Stomach (tissue), 4 donors: ENCODE measurements at regions not wholly inside any gene's neighbourhood (a gene's known extent, or its start where the extent isn't known, plus 50 kb on each side); places are given as distances from the start of the nearest gene placed in this dataset.

ENCODE experiments used
- POLR2A ChIP-seq, 4 donors: fragments of 450-650 bp; IDR thresholded peaks; one replicate each; pipeline ENCODE4 v1.6.1; 2016; ENCODE audit warnings: antibody characterized with exemption in 4 of 4, control low read depth in 2 of 4, mild to moderate bottlenecking in 1 of 4, moderate library complexity in 1 of 4
- TF ChIP-seq, protein P1 (sequence below), 7 experiments: fragments of 450-650 bp in 4 of 7; fragments of 200-600 bp in 3 of 7; sonication (generic) in 3 of 7; IDR thresholded peaks; one replicate each; pipeline ENCODE4 v1.5.1; 2016 to 2019; ENCODE audit warnings: antibody characterized with exemption in 7 of 7, control low read depth in 2 of 7, mild to moderate bottlenecking in 1 of 7

DNA sequence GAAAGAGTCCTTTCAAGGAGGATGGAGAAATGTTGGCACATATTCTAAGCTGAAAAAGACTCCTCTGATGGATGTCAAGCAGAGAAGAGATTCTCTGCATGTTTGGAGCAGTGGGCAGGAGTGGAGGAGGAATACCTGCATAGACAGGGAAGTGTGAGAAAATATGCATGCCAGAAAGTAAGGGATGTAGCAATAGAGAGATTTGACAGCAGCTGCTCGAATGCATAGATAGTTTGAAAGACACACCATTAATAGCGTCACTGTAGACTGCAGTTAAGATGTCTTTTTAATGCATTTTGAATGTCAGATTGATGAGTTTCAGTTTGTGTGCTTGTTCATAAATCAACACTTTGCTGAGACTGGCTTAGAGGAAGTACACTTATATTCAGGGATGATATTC lies 169.9 kb upstream of the POT1 start:
- TF ChIP-seq, protein P1, sequence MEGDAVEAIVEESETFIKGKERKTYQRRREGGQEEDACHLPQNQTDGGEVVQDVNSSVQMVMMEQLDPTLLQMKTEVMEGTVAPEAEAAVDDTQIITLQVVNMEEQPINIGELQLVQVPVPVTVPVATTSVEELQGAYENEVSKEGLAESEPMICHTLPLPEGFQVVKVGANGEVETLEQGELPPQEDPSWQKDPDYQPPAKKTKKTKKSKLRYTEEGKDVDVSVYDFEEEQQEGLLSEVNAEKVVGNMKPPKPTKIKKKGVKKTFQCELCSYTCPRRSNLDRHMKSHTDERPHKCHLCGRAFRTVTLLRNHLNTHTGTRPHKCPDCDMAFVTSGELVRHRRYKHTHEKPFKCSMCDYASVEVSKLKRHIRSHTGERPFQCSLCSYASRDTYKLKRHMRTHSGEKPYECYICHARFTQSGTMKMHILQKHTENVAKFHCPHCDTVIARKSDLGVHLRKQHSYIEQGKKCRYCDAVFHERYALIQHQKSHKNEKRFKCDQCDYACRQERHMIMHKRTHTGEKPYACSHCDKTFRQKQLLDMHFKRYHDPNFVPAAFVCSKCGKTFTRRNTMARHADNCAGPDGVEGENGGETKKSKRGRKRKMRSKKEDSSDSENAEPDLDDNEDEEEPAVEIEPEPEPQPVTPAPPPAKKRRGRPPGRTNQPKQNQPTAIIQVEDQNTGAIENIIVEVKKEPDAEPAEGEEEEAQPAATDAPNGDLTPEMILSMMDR (IDR thresholded peaks at IDR 0.05): no peak
- TF ChIP-seq POLR2A (IDR thresholded peaks at IDR 0.05): no peak
